GM12878 (cell line): ENCODE measurements at regions not wholly inside any gene's neighbourhood (a gene's known extent, or its start where the extent isn't known, plus 50 kb on each side); places are given as distances from the start of the nearest gene placed in this dataset.

Source experiments
- ATAC-seq: fragments of 200-7000 bp; cut with Tn5 transposase; 3 replicates; pipeline ENCODE4 v1.9.1; 2020; ENCODE audit warnings: mild to moderate bottlenecking, moderate library complexity
- BruUV-seq: library from RNA; stranded (reverse); fragments of 400-500 nt; replicated peaks from 2 replicates; lab custom pipeline; 2021; lab: Mats Ljungman, UMichigan
- CTCF ChIA-PET: fragments of 300-600 bp; sonication (Branson Sonifier 250); formaldehyde crosslinking; extraction: SDS; loops from one replicate; lab custom pipeline; 2021; ENCODE audit warnings: inconsistent platforms; lab: Yijun Ruan, JAX
- POLR2A ChIA-PET: fragments of 350-600 bp; formaldehyde crosslinking; extraction: SDS; loops from one replicate; lab custom pipeline; 2021; ENCODE audit warnings: inconsistent platforms; lab: Charles Lee
- RAD21 ChIA-PET: fragments of 300-600 bp; sonication (Branson Sonifier 250); formaldehyde crosslinking; loops from one replicate; lab custom pipeline; 2023; ENCODE audit warnings: antibody characterized with exemption; ENCODE audit not compliant: unreplicated experiment; lab: Charles Lee
- SMC1A ChIA-PET: fragments of 300-600 bp; sonication (Branson Sonifier 250); formaldehyde crosslinking; loops from one replicate; lab custom pipeline; 2023; ENCODE audit not compliant: unreplicated experiment, uncharacterized antibody; lab: Charles Lee
- DNase-seq: peaks from one replicate; pipeline ENCODE4 v3.0.0-alpha.2; 2011; ENCODE audit warnings: low read depth, low spot score
- FAIRE-seq: peaks from 3 replicates; lab custom pipeline; 2011; peaks lifted over from hg19 to GRCh38; lab: Jason Lieb, UNC
- H2AFZ ChIP-seq: 2 replicates; pipeline ENCODE4 v1.6.0; 2011; ENCODE audit warnings: low read depth, low read length, control low read depth; ENCODE audit not compliant: control insufficient read depth
- H3K27ac ChIP-seq: 2 replicates; pipeline ENCODE4 v1.5.1; 2011; ENCODE audit warnings: control low read depth; ENCODE audit not compliant: control insufficient read depth, insufficient read depth
- H3K27me3 ChIP-seq, 2 experiments: replicated peaks in 1 of 2; 2 replicates each; pipeline versions ENCODE4 v1.6.0 to v1.6.1; 2011; ENCODE audit warnings: low read length in 1 of 2; ENCODE audit not compliant: control insufficient read depth in 2 of 2, insufficient read depth in 2 of 2
- H3K36me3 ChIP-seq, 2 experiments: 2 replicates each; pipeline ENCODE4 v1.5.1; 2011; ENCODE audit warnings: low read length in 1 of 2; ENCODE audit not compliant: control insufficient read depth in 2 of 2, insufficient read depth in 2 of 2
- H3K4me1 ChIP-seq: 2 replicates; pipeline ENCODE4 v1.6.1; 2011; ENCODE audit warnings: mild to moderate bottlenecking, low read length, moderate library complexity, mixed read lengths; ENCODE audit not compliant: control insufficient read depth, insufficient read depth
- H3K4me2 ChIP-seq: 2 replicates; pipeline ENCODE4 v1.6.0; 2011; ENCODE audit warnings: control low read depth; ENCODE audit not compliant: control insufficient read depth, insufficient read depth
- H3K4me3 ChIP-seq: fragments of 200-600 bp; sonication (generic); 2 replicates; pipeline ENCODE4 v1.5.1; 2016
- H3K79me2 ChIP-seq: 2 replicates; pipeline ENCODE4 v1.6.0; 2011; ENCODE audit warnings: low read length; ENCODE audit not compliant: control insufficient read depth, insufficient read depth
- H3K9ac ChIP-seq: 2 replicates; pipeline ENCODE4 v1.8.0; 2011; ENCODE audit warnings: low read length, control low read depth, mixed read lengths; ENCODE audit not compliant: control insufficient read depth, insufficient read depth
- H3K9me3 ChIP-seq: replicated peaks from 3 replicates; pipeline ENCODE4 v1.5.1; 2011; ENCODE audit warnings: mild to moderate bottlenecking, low read length; ENCODE audit not compliant: control insufficient read depth, insufficient read depth
- H4K20me1 ChIP-seq: 2 replicates; pipeline ENCODE4 v1.6.0; 2011; ENCODE audit not compliant: control insufficient read depth, insufficient read depth
- ATF2 ChIP-seq: IDR thresholded peaks from 2 replicates; pipeline ENCODE4 v1.6.1; 2012; ENCODE audit warnings: low read length, inconsistent platforms
- CHD4 ChIP-seq: fragments of 200-600 bp; sonication (generic); IDR thresholded peaks from 2 replicates; pipeline ENCODE4 v1.6.1; 2016; ENCODE audit warnings: mild to moderate bottlenecking
- CREB1 ChIP-seq: IDR thresholded peaks from 2 replicates; pipeline ENCODE4 v1.6.1; 2012; ENCODE audit warnings: low read depth, mild to moderate bottlenecking, inconsistent platforms
- CUX1 ChIP-seq: IDR thresholded peaks from 2 replicates; pipeline ENCODE4 v1.6.1; 2012; ENCODE audit warnings: improper control_type of control experiment, low read depth, low read length; ENCODE audit not compliant: insufficient replicate concordance
- E2F4 ChIP-seq: IDR thresholded peaks from 2 replicates; pipeline ENCODE4 v1.6.1; 2012; ENCODE audit warnings: low read depth, low read length, improper control_type of control experiment
- IKZF2 ChIP-seq, 2 experiments: fragments of 450-650 bp; IDR thresholded peaks; 2 replicates each; pipeline ENCODE4 v1.6.1; 2017; ENCODE audit warnings: mild to moderate bottlenecking in 2 of 2, moderate library complexity in 2 of 2
- IRF4 ChIP-seq: IDR thresholded peaks from 2 replicates; pipeline ENCODE4 v1.6.1; 2011; ENCODE audit warnings: low read depth, low read length
- MTA2 ChIP-seq: fragments of 450-650 bp; IDR thresholded peaks from 2 replicates; pipeline ENCODE4 v1.6.1; 2016; ENCODE audit warnings: low read depth, mild to moderate bottlenecking, moderate library complexity
- RCOR1 ChIP-seq: conservative IDR thresholded peaks from 2 replicates; pipeline ENCODE4 v1.6.1; 2012; ENCODE audit warnings: low read depth, low read length, improper control_type of control experiment
- RUNX3 ChIP-seq: IDR thresholded peaks from 2 replicates; pipeline ENCODE4 v1.6.1; 2012; ENCODE audit warnings: low read length, inconsistent platforms
- SMAD1 ChIP-seq: fragments of 450-650 bp; IDR thresholded peaks from 2 replicates; pipeline ENCODE4 v1.6.1; 2018; ENCODE audit warnings: mild to moderate bottlenecking, low read depth; ENCODE audit not compliant: partially characterized antibody
- SMARCA5 ChIP-seq: fragments of 450-650 bp; IDR thresholded peaks from 2 replicates; pipeline ENCODE4 v1.6.1; 2017; ENCODE audit warnings: mild to moderate bottlenecking
- ZNF274 ChIP-seq: IDR thresholded peaks from one replicate; pipeline ENCODE4 v1.8.0; 2011; ENCODE audit not compliant: insufficient read length, insufficient read depth
- ZZZ3 ChIP-seq: IDR thresholded peaks from 2 replicates; pipeline ENCODE4 v1.6.1; 2011; ENCODE audit warnings: low read depth; ENCODE audit not compliant: control insufficient read depth, insufficient read length
- WGBS: methylation state at CpG from one replicate; pipeline ENCODE4 v1.1.6; 2016; ENCODE audit warnings: low lambda C conversion rate; ENCODE audit not compliant: insufficient replicate concordance, insufficient coverage; ENCODE audit errors: missing lambda C conversion rate; 5-methylcytosine and 5-hydroxymethylcytosine counted together
- in situ Hi-C: fragments of 300-500 bp; cut with MboI; formaldehyde crosslinking; loops from 9 replicates; pipeline ENCODE4 v1.14.3; 2018; ENCODE audit warnings: mixed read lengths
- intact Hi-C: fragments of 100-400 bp; cut with micrococcal nuclease; formaldehyde crosslinking; loops from one replicate; pipeline ENCODE4 v1.14.2; 2022; ENCODE audit not compliant: unreplicated experiment

- BruUV-seq = no TSS peak
- CTCF ChIA-PET = no interaction called here
- RAD21 ChIA-PET = no interaction called here
- H3K4me3 ChIP-seq = no peak overlapping the region
- intact Hi-C loops (no loop called here), in situ Hi-C loops (no loop called here)
- no peaks in the 10 kb centered on the region for H3K9me3 ChIP-seq
- H2AFZ ChIP-seq = no peak overlapping the region
- POLR2A ChIA-PET = no interaction called here
- no peaks in the 10 kb centered on the region for H3K36me3 ChIP-seq
- H3K79me2 ChIP-seq = no peaks in the 10 kb centered on the region
- SMC1A ChIA-PET = interaction anchor here (0.6 kb wide), 1 partner anchor 18 kb away, joined by 3 read pairs; no protein-coding TSS in a partner anchor
- WGBS = 0% methylated on average over 1 of the region's 1 CpG
- H4K20me1 ChIP-seq = no peaks in the 10 kb centered on the region
- no peak overlapping the region for H3K27ac ChIP-seq
- TF ChIP-seq ZNF274 = no peak
- TF ChIP-seq IRF4 = no peak
- no peak for TF ChIP-seq RCOR1
- TF ChIP-seq CREB1 = no peak
- no peak for TF ChIP-seq IKZF2 (IDR thresholded peaks at IDR 0.05)
- TF ChIP-seq RUNX3 = no peak
- no peak for TF ChIP-seq E2F4
- TF ChIP-seq MTA2 = no peak
- TF ChIP-seq CHD4 = no peak
- no peak for TF ChIP-seq CUX1
- no peak for TF ChIP-seq SMAD1
- no peak for TF ChIP-seq ZZZ3
- TF ChIP-seq SMARCA5 = no peak
- no peak for TF ChIP-seq ATF2
- no peak overlapping the region for H3K4me2 ChIP-seq
- no peak overlapping the region for H3K9ac ChIP-seq
- H3K4me1 ChIP-seq = no peaks in the 10 kb centered on the region
- no peak for FAIRE-seq
- no peak for ATAC-seq
- no peaks in the 10 kb centered on the region for H3K27me3 ChIP-seq
- no peak for DNase-seq
These were observed 1185.5 kb downstream of the LRFN5 start for GRCh38 chr14:42792166-42792565.
